Stomach (tissue), 4 donors: ENCODE measurements at regions not wholly inside any gene's neighbourhood (a gene's known extent, or its start where the extent isn't known, plus 50 kb on each side); places are given as distances from the start of the nearest gene placed in this dataset.

Experiments
- POLR2A ChIP-seq, 4 donors: fragments of 450-650 bp; IDR thresholded peaks; one replicate each; pipeline ENCODE4 v1.6.1; 2016; ENCODE audit warnings: antibody characterized with exemption in 4 of 4, control low read depth in 2 of 4, mild to moderate bottlenecking in 1 of 4, moderate library complexity in 1 of 4
- POLR2AphosphoS5 ChIP-seq, 3 donors: sonication (generic); formaldehyde crosslinking; IDR thresholded peaks; one replicate each; pipeline ENCODE4 v1.6.1; 2016; ENCODE audit warnings: antibody characterized with exemption in 3 of 3
- TF ChIP-seq, protein P1 (sequence below), 7 experiments: fragments of 450-650 bp in 4 of 7; fragments of 200-600 bp in 3 of 7; sonication (generic) in 3 of 7; IDR thresholded peaks; one replicate each; pipeline ENCODE4 v1.5.1; 2016 to 2019; ENCODE audit warnings: antibody characterized with exemption in 7 of 7, control low read depth in 2 of 7, mild to moderate bottlenecking in 1 of 7

DNA sequence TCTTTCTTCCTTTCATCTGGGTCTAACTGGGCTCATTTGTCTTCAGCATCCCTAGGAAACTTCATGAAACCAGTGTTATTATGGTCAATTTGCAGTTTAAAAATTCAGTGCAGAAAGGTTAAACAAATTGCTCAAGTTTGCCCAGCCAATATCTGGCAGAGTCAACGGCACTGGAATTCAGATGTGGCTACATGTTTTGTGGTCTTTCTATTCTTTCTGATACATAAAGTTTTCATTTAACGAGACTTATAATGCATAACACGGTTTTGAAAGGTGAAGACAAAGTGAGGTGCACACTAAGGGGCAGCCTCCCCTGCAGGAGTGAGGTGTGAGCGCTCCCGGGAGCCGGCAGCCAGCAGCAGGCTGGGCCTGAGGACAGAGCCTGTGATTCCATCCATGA lies 164.6 kb downstream of the RTP5 start:
- TF ChIP-seq POLR2A (IDR thresholded peaks at IDR 0.05) (no peak), POLR2AphosphoS5 (IDR thresholded peaks at IDR 0.05) (no peak)
- TF ChIP-seq, protein P1, sequence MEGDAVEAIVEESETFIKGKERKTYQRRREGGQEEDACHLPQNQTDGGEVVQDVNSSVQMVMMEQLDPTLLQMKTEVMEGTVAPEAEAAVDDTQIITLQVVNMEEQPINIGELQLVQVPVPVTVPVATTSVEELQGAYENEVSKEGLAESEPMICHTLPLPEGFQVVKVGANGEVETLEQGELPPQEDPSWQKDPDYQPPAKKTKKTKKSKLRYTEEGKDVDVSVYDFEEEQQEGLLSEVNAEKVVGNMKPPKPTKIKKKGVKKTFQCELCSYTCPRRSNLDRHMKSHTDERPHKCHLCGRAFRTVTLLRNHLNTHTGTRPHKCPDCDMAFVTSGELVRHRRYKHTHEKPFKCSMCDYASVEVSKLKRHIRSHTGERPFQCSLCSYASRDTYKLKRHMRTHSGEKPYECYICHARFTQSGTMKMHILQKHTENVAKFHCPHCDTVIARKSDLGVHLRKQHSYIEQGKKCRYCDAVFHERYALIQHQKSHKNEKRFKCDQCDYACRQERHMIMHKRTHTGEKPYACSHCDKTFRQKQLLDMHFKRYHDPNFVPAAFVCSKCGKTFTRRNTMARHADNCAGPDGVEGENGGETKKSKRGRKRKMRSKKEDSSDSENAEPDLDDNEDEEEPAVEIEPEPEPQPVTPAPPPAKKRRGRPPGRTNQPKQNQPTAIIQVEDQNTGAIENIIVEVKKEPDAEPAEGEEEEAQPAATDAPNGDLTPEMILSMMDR (IDR thresholded peaks at IDR 0.05): no peak
